Erythroblast (primary cell): ENCODE measurements at regions not wholly inside any gene's neighbourhood (a gene's known extent, or its start where the extent isn't known, plus 50 kb on each side); places are given as distances from the start of the nearest gene placed in this dataset.

ENCODE experiments used
- GATA1 ChIP-seq: IDR thresholded peaks from 2 replicates; pipeline ENCODE4 v1.6.1; 2011; ENCODE audit warnings: low read depth, mild to moderate bottlenecking, control low read depth, low read length, moderate library complexity
- POLR2A ChIP-seq: IDR thresholded peaks from 2 replicates; pipeline ENCODE4 v1.6.1; 2011; ENCODE audit warnings: mild to moderate bottlenecking, low read length

DNA sequence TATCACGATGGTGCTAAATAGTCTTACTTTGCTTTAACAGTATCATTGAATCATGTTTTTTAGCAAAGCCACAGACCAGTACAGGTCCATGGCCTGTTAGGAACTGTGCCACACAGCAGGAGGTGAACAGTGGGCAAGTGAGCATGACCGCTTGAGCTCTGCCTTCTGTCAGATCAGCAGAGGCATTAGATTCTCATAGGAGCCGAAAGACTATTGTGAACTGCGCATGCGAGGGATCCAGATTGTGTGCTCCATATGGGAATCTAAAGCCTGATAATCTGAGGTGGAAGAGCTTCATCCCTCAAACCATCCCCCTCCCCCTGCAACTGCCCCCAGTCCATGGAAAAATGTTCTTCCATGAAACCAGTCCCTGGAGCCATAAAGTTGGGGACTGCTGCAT is 102.3 kb upstream of the OSR1 start:
- no peak for TF ChIP-seq POLR2A
- no peak for TF ChIP-seq GATA1
